GM08714 (cell line): ENCODE measurements at regions not wholly inside any gene's neighbourhood (a gene's known extent, or its start where the extent isn't known, plus 50 kb on each side); places are given as distances from the start of the nearest gene placed in this dataset.
"Not testable (repeated sequence)": the region's sequence is repeated elsewhere in the genome, so short reads cannot be mapped to it uniquely, and the experiment has no call there.

Experiments used
- H3K4me3 ChIP-seq: fragments of 200-500 bp; sonication (Bioruptor generic); 2 replicates; pipeline ENCODE4 v1.5.1; 2014; ENCODE audit warnings: mild to moderate bottlenecking, low read length, inconsistent platforms

- H3K4me3 ChIP-seq: not testable (repeated sequence)
Measured at GRCh38 chr16:29578898-29579297, 72.7 kb upstream of the NPIPB12 start.

GRCh38 chr16:29581764-29582163, 75.6 kb upstream of the NPIPB12 start:
- not testable (repeated sequence) for H3K4me3 ChIP-seq

DNA sequence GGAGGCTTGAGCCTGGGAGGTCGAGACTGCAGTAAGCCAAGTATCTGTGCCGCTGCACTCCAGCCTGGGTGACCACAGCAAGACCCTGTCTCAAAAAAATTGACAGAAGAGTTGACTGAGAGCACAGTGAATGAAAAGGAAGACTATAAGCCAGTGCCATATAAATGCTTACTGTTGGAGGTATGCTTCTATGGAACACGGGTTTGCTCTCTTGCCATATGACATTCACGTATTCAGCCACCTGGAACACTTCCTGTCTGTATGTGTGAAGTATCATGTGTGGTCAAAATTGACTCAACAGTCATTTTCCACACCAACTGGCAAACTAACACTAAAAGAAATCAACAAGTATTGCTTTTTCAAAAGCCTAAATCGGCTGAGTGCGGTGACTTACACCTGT, 71.1 kb upstream of the SPN start:
- H3K4me3 ChIP-seq: not testable (repeated sequence)

DNA sequence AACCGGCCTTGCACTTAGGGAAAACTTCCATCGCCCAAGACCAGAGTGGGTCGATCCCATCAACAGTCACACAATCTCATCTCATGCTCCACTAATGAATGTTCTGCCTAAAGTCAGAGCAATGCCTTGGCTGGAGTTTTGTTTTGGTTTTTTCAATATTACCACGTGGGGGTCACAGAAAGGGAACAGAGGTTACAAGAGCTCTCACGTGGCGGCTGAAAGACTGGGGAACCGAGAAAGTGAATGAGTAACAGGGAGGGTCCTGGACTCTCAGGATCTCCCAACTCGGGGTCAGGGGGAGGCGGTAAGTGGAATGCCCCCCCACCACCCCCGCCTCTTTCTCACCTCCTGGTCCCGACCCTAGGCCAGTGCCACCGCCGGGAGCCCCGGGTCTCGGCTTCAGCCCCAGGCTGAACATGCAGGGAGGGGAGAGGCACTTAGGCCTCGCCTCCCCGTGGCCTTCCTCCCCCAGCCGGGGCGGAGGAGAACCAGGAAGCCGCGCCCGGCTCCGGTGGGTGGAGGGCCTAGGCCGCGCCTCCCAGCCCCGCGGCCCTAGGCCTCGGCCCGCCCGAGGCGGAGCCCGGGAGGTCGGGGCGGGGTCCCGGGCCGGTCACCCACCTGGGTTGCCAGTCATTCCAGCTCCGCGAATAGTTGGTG, 68.7 kb upstream of the SPN start:
- H3K4me3 ChIP-seq: peak overlapping the region; percentile 83; the same call in 1 of the 2 replicates

DNA sequence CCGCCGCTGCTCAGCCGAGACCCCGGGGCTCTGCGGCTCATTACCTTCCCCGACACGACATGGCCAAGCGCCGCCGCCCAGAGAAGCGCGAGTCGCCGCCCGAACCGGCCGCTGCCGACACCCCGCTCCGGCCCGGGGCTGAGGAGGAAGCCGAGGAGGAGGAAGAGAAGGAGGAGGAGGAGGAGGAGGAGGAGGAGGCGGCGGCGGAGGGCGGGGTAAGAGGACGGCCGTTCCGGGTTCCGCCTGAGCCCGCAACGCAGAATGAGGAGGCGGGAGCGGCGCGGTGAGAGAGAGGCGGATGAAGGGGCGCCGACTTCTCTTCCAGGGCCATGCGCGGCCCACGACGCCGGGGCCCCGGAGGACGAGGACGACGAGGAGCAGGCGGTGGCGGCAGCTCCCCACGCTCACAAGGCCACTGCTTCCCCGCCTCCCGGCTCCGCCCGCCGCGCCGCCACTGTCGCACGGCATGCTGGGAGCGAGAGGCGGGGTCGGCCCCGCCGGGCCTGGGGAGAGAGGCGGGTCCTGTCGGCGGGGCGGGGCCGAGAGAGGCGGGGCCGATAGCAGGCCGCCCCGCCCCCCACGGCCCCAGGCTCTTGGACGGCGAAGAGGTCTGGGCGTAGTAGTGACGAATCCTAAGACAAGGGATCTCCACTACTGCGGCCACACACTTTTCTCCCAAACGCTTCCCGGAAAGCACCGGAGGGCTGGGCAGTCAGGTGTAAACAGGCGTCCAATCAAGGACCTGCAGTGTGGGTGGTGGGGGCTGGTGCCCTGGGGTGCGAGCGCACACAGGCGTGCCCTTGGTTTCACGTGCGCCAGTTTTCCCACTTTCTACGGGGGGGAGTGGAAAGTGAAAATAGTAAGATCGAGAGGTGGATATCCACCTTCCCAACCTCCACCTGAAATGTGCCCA, 67.9 kb upstream of the SPN start:
- H3K4me3 ChIP-seq: peak overlapping the region; percentile 83; the same call in 1 of the 2 replicates

DNA sequence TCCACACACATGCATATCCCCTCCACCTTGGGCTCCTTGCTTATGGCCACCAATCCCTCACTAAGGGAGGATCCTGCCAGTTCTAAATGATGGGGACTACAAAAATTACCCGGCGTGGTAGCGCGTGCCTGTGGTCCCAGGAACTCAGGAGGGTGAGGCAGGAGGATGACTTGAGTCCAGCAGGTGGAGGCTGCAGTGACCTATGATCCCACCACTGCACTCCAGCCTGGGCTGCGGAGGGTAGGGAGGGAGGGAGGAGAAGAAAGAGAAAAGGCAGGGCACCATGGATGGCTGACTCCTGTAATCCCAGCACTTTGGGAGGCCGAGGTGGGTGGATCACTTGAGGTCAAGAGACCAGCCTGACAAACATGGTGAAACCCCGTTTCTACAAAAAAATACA, 66.0 kb upstream of the SPN start:
- not testable (repeated sequence) for H3K4me3 ChIP-seq

DNA sequence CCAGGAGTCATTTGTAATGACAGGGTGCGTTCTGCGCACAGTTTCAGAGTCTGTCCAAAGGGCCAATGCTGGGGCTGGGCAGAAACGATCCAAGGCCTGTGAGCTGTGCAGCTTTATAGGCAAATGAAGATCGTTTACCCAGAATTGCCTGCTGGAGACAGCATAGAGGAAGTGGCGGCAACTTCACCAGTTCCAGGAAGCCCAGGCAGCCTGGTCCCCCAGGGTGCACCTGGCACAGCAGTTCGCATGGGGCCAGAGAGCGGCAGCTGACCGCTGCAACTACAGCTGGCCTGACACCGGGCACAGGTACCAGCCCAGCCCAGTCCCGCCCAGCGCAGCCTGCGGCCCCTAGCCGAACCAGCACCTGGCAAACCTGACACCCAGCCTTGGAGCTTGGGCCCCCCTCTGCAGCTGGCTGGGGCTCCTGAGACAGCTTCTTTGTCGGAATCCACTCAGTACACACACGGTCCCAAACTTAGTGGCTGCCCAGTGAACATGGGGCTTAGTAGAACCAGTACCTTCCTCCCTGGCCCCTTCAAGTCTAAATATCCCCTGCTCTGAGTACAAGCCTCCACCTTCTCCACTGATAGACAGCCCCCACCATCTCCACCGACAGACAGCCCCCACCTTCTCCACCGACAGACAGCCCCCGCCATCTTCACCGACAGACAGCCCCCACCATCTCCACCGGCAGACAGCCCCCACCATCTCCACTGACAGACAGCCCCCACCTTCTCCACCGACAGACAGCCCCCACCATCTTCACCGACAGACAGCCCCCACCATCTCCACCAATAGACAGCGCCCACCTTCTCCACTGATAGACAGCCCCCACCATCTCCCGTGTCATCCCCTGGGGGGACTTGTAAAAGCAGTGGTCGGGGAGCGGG, 62.7 kb upstream of the SPN start:
- H3K4me3 ChIP-seq: peak overlapping the region; percentile 27; the same call in 1 of the 2 replicates

GRCh38 chr16:29602247-29602625, 60.8 kb upstream of the SPN start:
- not testable (repeated sequence) for H3K4me3 ChIP-seq

GRCh38 chr16:29602683-29603088, 60.4 kb upstream of the SPN start:
- not testable (repeated sequence) for H3K4me3 ChIP-seq

- H3K4me3 ChIP-seq: not testable (repeated sequence)
Measured at GRCh38 chr16:29604631-29605549, 58.2 kb upstream of the SPN start.

DNA sequence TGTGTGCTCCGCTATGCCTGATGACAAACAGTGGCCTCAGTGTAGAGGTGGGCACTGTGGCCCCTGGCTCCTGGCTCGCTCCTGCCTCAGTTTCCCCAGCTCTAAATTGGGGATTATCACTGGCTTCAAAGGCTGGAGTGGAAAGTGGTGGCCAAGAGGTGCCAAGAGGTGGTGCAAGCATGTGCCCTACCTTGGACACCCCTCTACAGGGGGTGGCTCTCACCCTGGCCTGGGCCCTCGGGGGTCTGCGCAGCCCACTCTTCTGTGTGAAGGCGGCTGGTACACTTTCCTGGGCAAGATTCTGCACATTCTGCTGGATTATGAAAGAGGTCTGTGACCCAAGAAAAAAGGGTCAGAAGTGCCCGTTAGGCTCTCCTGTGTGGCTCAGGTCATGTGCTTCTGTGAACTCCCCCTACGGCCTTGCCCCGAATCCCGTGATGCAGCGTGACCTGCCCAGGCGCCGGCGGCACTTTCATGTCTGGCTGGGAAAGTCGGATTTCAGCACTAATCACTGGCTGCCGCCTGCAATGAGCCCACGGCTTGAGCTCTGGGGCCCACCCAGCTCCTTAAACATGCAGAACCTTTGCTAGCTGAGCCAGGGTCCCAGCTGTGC, 57.3 kb upstream of the SPN start:
- not testable (repeated sequence) for H3K4me3 ChIP-seq

- H3K4me3 ChIP-seq: not testable (repeated sequence)
Measured at GRCh38 chr16:29606669-29607427, 56.2 kb upstream of the SPN start.

- H3K4me3 ChIP-seq: not testable (repeated sequence)
Measured at GRCh38 chr16:29607428-29607823, 55.6 kb upstream of the SPN start.

DNA sequence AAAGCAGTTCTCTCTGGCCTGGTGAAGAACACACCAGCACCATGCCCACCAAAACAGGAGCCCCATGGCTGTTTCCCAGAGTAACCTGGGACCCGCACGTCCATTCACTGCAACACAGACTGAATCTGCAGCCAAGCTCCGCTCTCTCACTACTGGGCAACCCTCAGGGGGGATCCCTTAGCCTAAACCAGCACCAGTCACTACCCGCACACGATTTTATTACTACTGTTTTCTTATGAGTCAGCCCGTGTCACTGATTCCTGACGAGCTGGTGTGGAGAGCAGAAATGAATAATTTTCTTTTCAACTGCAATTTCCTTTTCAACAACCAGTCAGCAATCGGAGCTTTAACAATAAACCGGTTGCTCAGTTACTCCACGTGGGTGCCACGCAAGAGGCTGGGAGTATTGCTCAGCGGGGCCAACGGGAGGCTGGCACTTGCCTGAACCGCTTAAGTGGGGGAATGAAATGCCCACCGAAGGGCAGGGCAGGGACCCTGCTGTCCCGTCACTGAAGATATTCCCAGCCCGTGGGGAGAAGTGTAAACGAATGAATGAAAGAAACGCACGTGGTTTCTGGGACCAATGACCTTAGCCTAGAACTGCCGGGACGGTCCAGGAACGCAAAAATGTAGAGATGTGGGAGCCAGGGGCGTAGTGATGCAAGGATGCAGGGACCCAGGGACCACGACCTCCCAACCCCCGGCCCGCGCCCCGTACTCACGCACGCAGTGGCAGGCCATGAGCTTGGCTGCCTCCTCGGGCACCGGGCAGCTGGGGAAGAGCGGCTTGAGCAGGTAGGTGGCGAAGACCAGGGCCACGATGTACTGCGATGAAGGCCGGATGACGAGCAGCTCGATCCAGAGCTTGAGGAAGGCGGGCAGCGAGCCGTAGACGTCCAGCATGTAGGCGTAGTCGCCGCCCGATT, 50.4 kb upstream of the SPN start:
- peak overlapping the region; percentile 58; the same call in 1 of the 2 replicates for H3K4me3 ChIP-seq
